ENCODE measurements at regions not wholly inside any gene's neighbourhood (a gene's known extent, or its start where the extent isn't known, plus 50 kb on each side); places are given as distances from the start of the nearest gene placed in this dataset.

DNA sequence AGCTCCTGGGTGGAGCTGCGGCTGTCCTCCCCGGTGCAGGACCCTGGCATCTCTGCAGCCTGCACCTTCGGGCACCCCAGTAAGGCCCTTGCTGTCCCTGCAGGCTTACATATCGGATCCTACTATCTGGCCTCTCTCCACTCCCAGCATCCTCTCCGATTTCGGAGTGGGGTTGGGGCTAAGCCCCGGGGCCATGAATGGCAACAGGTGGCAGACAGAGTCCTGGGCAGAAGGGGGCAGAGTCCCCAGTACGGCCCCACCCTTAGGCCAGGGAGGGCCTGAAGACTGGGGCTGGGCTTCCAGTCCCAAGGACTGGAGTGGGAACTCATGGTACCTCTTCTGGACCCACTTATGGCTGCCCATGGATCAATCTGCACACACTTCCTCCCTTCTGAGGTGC, 180.4 kb upstream of the MC4R start:
- no peak for DNase-seq (ENCODE audit: low read depth in 4 of 4, low spot score in 3 of 4)

DNA sequence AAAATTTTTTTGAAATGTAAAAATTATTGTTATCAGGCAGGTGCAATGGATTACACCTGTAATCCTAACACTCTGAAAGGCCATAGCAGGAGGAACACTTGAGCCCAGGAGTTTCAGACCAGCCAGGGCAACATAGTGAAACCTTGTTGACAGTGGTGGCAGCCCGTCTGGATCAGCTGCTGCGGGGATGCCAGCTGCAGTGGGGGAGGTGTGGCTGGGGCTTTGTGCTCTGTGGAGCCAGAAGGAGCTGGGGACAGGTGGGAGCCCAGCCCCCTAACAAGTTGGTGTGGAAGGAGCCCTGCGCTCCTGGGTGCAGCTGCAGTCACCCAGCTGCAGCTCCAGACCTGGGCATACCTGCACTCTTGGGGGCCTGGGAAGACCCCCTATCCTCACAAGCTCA, 182.4 kb upstream of the MC4R start:
- DNase-seq (ENCODE audit: low read depth in 4 of 4, low spot score in 3 of 4): no peak

DNA sequence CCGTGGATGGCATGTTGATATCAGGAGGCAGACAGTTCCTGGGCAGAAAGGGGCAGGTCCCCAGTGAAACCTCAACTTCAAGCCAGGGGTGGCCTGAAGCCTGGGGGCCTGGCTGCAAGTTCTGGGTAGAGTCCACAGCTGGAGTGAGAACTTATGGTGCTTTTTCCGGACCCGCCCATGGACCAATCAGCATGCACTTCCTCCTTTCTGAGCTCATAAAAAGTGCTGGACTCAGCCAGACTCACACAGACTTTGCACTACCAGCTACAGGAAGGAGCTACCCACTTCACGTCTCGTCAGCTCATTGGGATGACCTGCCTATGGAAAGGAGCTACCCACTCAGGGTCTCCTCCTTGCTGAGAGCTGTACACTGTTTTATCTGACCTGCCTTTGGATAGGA, 183.1 kb upstream of the MC4R start:
- DNase-seq (ENCODE audit: low read depth in 4 of 4, low spot score in 3 of 4): no peak

DNA sequence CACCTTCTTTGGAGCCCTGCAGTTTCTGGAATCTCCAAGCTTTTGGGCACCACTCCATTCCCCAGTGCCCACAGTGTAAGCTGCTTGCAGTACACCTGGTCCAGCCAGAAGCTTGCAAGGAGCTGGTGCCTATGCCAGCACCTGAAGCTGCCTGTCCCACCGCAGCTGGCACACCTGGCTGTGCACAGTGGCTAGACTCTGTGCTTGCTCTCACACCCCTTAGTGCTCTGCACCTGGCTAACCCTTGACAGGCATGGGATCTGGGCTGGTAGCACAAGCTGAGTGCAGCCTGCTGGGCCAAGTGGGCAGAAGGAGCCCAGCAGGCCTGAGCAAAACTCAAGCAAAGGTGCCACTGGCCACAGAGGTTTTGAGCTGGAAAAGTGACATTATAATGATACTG, 183.8 kb upstream of the MC4R start:
- no peak for DNase-seq (ENCODE audit: low read depth in 4 of 4, low spot score in 3 of 4)

DNA sequence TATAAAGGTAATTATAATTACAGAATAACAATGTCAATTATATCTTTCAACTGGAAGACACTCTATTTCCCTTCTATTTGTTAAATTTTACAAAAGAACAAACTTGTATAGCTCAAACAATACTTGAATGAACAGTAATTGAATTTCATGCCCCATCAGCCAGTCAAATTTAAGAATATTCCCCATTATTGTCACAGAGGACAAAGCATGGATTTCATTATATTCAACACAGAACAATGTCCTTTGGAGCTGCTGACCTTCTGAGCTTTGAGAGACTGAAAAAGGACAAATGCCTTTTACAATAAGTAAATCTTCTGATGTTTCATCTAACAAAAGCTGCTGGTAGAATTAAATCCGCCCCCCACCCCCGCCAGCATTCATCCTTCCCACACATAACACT, 187.5 kb upstream of the MC4R start:
- DNase-seq (ENCODE audit: low read depth in 4 of 4, low spot score in 3 of 4): no peak

DNA sequence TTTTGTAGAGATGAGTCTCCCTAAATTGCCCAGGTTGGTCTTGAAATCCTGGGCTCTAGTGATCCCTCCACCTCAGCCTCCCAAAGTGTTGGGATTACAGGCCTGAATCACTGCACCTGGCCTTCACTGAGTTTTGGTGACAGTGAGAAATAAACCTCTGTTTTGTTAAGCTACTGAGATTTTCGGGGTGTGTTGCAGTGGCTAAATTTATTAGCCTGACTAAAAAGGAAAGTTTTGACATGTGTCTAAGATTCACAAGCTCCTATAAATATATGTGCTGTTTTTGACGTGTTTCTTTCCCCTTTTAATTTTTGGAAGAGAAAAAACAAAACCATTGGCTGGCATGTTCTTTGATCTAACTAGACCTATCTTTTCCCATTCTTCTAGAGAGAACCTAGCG, 190.5 kb upstream of the MC4R start:
- DNase-seq (ENCODE audit: low read depth in 4 of 4, low spot score in 3 of 4): no peak

DNA sequence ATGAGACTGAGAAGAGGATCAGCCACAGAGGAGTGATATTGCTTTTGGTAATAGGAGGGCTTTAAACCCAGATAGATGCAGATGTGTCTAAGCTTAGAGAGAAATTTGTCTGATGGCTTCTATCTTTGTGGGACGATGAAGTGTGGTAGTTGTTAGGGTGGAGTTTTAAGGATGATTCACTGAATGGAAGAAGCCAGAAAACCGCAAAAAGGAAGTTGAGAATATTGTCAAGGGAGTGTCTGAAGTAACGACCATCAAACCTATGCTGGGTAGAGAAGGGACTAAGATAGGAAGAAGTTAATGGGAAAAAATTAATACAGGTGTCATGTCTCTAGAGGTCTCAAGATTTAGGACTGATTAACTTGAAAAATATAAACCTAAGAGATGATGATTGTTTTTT, 195.6 kb upstream of the MC4R start:
- no peak for DNase-seq (ENCODE audit: low read depth in 4 of 4, low spot score in 3 of 4)

DNA sequence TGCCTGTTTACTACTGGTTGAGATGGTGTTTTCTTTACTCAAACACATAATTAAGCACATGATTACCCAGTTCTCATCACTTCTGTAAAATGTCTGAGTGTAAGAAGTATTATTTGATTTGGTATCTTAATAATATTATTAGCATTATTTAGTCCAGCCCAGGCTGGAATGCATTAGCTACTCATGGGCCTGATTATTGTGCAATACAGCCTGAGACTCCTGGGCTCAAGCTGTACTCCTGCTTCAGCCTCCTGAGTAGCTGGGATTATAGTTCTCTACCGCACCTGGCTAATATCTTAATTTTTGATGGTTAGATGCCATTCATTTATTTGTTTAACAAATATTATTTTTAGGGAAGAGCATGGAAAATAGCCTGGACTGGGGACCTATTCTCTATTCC, 197.6 kb upstream of the MC4R start:
- no peak for DNase-seq (ENCODE audit: low read depth in 4 of 4, low spot score in 3 of 4)

DNA sequence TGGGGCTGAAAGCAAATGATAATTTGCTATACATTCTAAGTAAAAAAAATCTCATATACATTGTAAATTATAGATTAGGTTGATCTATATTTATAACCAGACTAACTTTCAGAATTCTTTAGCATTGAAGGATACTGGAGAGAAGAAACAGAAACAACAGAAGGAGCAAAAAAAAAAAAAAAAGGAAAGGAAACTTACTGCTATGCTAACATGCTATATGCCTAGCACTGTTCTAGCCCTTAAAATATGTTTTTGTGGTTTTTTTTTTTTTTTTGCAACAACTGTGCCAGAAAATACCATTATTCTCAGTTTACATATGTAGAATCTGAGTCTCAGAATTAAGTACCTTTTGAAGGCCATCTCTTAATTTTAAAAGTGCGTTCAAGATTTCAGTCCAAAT, 204.9 kb upstream of the MC4R start:
- DNase-seq (ENCODE audit: low read depth in 4 of 4, low spot score in 3 of 4): no peak

DNA sequence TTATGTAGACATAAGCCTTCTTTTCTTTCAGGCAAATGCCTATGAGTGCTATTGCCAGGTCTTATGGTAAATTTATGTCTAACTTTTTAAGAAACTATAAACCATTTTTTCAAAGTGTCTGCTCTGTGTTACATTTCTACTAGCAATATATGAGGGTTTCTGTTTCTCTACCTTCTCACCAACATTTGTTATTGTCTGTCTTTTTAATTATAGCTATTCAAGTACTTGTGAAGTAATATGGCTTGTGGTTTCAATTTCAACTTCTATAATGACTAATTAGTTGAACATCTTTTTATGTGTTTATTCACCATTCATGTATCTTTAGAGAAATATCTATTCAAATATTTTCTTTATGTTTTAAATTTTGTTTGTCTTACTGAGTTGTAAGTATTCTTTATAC, 213.1 kb upstream of the MC4R start:
- DNase-seq (ENCODE audit: low read depth in 4 of 4, low spot score in 3 of 4): no peak

DNA sequence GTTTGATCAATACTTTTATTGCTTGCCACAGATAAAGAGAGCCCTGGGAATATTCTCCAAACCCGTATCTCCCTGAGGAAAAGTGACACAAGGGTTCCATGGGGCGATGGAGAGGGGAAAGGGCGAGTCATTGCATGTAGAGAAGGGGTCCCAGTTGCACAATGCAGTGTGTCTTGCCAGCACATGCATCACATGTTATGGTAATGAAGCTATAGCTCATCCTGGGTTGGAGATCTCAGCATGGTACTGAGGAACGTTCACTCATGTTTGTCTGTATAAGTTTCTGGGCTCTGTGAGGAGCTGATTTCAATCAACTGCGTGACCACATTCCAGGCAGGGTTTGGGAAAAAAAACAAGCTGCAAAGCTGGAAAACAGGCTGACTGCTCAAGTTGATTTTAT, 220.7 kb upstream of the MC4R start:
- no peak for DNase-seq (ENCODE audit: low read depth in 4 of 4, low spot score in 3 of 4)

DNA sequence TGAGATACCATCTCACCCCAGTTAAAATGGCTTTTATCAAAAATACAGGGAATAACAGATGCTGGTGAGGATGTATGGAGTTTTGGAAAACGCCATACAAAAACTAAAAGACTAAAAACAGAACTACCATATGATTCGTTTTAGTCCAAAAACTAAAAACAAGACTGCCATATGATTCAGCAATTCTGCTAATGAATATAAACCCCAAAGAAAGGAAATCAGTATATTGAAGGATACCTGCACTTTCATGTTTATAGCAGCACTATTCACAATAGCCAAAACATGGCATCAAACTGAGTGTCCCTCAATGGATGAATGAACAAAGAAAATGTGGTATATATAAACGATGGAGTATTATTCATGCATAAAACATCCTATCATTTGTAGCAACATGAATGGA, 224.4 kb upstream of the MC4R start:
- no peak for DNase-seq (ENCODE audit: low read depth in 4 of 4, low spot score in 3 of 4)

DNA sequence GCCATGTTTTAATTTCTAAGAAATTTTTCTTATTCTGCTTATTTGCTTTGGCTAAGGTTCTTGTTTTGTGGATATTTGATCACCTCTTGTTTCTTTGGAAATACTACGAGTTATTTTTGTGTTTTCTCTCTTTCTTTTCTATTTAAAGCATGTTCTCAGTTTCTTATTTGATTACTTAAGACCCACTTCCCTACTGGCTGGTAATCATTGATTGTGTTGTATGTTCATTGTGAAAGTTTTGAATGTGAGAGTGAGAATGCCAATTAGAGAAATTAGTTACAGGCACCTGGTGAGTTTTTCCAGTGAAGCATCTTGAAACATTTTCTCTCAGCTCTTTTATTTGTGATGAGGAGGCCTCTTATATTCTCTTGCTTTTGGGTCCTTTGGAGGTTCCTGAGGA, 226.7 kb upstream of the MC4R start:
- no peak for DNase-seq (ENCODE audit: low read depth in 4 of 4, low spot score in 3 of 4)

DNA sequence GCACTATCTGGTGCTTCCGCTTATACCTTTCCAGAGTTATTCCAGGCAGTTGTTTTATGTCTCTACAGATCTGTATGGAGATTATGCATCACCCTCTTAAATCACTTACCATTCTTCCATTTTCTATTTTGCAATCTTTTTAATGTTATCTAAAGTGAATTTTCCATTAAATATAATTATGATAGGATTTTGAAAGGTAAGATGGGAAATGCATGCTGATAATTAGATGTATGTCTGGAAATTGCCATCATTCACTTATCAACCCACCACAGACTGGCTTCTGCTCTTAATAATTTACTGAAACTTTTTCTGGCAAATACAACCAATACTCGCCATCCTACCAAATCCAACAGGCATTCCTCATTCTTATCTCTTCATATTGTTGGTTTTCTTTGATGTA, 227.4 kb upstream of the MC4R start:
- no peak for DNase-seq (ENCODE audit: low read depth in 4 of 4, low spot score in 3 of 4)

DNA sequence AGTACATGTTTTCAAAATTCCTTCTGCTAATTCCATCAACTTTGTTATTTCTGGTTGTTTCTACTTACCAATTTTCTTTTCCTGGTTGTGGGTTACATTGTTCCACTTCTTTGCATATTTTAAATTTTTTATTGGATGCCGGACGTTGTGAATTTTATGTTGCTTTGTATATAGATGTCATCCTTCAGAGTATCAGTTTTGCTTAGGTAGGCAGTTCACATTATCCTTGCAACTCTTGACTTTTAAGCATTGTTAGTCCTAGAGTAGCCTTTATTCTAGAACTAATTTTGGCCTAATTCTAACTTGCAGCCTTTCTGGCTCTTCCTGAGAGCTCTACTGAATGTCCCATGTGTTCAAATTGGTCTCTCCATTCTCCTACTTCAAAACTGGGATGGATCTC, 228.7 kb upstream of the MC4R start:
- no peak for DNase-seq (ENCODE audit: low read depth in 4 of 4, low spot score in 3 of 4)

DNA sequence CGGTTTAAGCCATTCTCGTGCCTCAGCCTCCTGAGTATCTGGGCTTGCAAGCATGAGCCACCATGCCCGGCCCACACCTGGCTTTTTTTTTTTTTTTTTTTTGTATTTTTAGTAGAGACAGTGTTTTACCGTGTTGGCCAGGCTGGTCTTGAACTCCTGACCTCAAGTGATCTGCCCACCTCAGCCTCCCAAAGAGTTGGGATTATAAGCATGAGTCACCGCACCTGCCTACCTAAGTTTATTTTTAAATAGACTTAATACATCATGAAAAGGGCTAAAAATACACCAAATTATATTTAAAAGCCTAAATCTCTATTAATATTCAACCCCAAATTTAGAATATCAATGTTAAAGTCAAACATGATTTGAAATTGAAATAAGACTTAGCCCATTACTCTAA, 250.8 kb upstream of the MC4R start:
- DNase-seq (ENCODE audit: low read depth in 4 of 4, low spot score in 3 of 4): no peak

DNA sequence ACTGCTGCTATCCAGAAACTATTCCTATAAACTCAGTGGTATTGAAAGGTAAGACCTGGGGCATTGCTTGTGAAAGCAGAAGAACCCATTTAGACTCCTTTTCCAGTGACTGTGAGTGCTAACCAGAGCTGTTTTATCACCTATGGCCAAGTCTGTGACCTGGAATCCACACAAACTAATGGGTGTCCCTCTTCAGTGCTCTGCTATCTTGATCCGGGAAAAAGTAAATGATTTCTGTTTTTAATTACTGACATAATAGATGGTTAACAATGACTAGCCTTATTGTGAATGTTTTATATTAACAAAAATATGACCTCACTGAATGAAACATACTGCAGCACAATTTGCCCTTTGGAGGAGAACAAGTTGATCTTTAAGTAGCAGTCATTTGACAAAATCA, 251.6 kb upstream of the MC4R start:
- DNase-seq (ENCODE audit: low read depth in 4 of 4, low spot score in 3 of 4): no peak

DNA sequence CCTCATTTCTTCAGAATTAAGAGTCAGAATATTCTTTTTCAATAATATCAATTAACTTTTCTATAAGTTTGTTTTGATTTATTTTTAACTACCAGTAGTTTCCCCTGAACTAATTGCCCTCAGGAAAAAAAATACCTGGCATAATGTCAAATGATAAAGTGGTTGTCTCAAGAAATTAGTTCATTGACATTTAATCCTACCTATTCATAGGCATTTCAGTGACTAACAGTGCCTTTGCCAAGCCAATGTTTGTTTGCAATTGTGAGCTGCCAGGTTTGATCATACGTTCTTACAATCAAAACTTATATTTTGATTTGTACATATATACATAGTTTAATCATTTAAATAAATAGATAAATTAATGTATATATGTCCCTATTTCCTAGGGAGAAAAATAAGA, 267.3 kb upstream of the MC4R start:
- DNase-seq (ENCODE audit: low read depth in 4 of 4, low spot score in 3 of 4): no peak

DNA sequence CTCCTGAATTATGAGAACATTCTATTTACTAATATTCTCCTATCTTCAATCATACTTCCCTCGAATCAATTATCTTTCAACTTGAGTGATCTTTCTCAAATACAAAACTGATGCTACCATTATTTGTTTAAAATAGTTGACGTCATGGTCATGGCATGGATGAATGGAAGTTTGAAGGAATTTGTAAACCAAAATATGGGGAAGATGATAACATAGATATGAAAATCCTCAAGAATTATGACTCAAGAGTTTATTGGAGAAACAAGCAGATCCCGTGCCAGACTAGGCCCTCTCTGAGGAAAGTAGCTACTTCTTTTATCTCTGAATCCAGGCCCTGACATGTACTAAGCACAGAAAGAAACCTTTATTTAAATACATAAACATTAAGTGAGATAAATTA, 270.4 kb upstream of the MC4R start:
- DNase-seq (ENCODE audit: low read depth in 4 of 4, low spot score in 3 of 4): no peak

DNA sequence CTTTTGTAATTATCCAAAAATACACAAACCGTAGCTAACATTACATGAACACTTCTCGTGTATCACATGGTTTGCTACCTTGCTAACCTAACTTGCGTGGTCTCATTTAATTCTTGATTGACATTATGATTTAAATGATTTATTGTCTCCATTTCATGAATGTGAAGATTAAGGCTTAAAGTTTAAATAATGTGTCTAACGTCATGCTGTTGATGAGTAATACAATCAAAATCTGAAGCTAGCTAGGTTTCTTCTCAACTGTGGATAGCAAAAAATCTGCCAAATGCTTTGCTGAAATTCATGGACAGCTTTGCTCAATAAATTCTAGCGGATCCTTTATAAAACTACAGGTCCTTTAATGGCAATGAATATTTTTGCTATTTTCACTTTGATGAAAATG, 274.1 kb upstream of the MC4R start:
- no peak for DNase-seq (ENCODE audit: low read depth in 4 of 4, low spot score in 3 of 4)

DNA sequence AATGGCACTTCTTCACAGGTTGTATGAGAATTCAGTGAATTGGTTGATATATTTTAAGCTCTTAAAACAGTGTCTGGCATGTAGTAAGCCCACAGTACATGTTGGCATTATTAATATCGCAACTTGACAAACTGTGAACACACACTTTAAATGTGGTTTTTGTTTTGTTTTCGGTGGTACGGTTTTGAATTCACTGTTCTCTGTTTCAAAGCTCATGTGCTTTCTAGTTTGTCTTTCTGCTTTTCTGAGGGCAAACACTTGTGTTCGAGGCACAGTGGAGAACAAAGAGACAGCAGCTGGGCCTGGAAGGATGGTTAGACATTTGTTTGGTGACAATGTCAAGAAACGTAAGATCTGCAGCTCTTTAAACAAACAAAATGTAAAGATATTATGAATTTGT, 276.5 kb upstream of the MC4R start:
- no peak for DNase-seq (ENCODE audit: low read depth in 4 of 4, low spot score in 3 of 4)

DNA sequence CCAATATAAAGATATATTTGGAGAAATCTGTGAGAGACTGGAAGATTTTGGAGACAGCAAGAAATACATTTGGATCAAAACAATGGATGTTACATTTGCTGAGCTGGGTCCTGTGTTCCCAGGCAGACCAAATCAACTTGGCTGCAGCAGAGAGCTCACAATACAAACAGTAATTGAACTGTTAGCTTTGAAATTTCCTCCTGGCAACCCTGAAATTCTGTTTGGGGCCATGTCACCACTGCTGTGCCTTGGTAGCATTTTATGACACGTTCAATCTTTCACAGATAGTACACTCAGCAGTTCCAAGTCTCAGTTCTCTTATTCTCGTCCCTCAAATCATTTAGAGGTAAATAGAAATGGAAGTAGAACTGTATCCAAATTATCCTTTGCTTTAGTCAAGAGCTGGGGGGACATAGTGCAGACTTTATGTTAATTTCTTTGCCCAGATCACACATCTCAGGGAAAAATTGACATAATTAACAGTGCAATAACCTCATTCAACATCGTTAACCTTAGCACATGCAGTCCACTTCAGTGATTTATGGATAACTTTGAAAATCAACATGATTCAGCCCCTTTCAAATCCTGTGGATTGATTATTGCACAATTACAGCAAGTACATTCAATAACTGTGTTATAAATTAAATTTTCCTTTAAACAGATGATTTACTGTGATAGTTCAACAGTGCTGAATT, 277.4 kb upstream of the MC4R start:
- DNase-seq (ENCODE audit: low read depth in 4 of 4, low spot score in 3 of 4): no peak

DNA sequence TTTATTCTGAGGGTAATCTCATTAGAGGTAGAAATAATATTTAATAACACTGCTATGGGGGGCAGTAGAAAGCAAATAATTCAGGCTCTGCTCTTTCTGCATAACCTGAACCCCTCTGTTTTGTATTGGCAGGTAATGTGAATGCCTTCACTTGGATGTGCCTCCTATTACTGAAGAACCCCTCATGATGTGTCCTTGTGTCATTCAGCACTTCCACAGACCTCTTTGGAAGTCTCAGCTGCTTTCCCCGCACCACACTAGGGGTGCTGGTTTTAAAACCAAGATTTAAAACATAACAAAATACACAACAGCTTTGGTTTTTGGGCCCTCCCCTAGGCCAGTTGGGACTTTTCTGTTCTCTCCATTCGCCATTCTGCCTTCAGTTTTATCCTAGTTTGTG, 281.7 kb upstream of the MC4R start:
- no peak for DNase-seq (ENCODE audit: low read depth in 4 of 4, low spot score in 3 of 4)
